ENCODE measurements at regions not wholly inside any gene's neighbourhood (a gene's known extent, or its start where the extent isn't known, plus 50 kb on each side); places are given as distances from the start of the nearest gene placed in this dataset.

DNA sequence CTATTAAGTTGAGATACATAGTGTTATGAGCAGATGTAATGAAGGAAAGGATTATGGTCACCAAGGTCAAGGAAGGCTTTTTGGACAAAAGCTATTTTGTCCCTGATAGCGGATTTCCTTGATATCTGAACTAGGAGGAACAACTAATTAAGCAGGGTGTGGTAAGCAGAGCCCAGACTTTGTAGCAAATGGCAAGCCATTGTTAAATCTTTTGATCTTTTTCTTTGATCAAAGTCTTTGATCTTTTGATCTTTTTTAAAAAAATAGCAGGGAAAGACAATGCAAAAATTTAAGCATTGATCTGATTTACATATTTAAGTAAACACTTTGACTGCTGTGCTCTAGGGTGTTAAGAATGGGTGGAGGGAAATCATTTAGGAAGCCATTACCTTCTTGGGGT, 1242.0 kb downstream of the MAT2B start:
- DNase-seq, result no peak

GRCh38 chr5:164748861-164749260, 1243.4 kb downstream of the MAT2B start:
- no peak for DNase-seq

- DNase-seq, result no peak
Observed at GRCh38 chr5:164753434-164753833, 1248.0 kb downstream of the MAT2B start.

GRCh38 chr5:164763206-164763605, 1257.8 kb downstream of the MAT2B start:
- no peak for DNase-seq

- no peak for DNase-seq
Observed at GRCh38 chr5:164772122-164772521, 1266.7 kb downstream of the MAT2B start.

GRCh38 chr5:164784230-164784629, 1278.8 kb downstream of the MAT2B start:
- no peak for DNase-seq

DNA sequence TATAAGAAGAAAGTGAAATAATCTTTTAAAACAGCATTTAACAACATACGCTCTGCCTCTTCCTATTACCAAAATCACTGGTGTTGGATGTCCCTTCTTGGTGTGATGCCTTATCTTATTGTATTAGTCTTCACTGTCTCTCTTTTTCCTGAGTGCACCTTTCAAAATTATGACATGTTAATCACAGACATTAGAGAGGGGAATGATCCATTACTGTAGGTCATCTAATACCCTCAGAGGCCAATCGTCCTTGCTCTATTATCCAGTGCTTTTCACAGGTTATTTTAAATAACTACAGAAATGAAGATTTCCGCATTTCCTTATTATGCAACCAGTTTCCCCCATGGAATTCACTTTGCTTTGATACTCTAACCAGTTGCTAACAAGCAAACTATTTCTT, 1292.7 kb downstream of the MAT2B start:
- no peak for DNase-seq

DNA sequence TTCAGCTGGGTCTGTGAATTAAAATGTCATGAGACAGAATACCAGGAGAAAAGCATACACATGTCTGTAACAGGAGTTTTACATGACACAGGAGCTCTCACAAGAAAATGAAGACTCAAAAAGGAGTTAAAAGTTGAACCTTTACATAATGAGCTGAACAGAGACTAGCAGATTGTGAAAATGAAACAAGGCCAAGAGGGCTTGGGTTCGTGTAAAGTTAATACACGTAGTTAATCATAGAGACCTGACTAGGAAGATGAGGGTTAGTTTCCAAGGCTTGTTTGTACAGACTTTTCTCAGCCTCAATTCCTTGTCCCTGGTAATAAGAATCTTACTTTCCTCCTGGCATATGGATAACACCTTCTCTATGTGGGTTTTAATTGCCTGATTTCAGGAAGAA, 1294.0 kb downstream of the MAT2B start:
- no peak for DNase-seq

DNA sequence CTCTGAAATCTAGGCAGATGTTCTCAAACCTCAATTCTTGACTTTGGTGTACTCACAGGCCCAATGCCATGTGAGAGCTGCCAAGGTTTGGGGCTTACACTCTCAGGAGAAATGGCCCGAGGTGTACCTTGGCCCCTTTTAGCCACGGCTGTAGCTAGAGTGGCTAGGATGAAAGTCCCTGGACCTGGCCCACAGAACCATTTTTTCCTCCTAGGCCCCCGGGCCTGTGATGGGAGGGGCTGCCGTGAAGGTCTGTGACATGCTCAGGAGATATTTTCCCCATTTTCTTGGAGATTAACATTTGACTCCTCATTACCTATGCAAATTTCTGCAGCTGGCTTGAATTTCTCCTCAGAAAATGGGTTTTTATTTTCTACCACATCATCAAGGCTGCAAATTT, 1296.5 kb downstream of the MAT2B start:
- no peak for DNase-seq

DNA sequence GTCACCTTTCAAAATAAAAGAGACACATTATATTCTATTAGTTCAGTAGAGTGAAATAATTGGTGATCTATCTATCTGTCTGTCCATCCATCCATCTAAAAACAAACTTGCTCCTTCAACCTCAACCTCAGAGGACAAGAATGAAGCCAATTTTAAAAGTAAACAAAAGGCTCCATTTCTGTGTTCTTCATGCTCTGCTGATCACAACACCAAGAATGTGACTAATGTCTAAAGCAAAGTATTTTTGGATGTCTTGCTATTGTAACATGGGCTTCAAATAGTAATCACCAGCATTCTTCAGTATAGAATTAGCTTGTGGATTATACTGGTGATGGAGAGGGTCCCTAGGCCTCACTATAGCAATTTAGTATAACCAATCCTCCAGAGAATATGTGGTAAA, 1304.4 kb downstream of the MAT2B start:
- no peak for DNase-seq

GRCh38 chr5:164818445-164818844, 1313.0 kb downstream of the MAT2B start:
- DNase-seq, result no peak

DNA sequence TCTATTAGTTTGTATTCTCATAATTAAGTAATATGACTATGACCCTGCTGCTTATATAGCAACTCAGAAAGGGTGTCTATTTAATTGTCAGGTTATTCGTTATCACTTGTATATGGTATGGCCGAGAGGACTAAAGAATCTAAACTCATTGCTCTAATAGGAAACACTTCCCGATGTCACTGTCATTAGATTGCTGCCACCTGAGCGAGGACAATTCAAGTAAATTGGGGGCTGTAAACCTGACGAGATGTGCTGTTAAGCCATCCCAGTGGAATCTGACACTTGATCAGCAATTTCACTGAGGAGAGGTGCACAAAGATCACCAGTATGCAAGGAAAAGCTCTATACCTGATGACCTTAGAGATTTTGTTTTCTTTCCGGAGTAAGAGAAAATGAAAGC, 1319.3 kb downstream of the MAT2B start:
- no peak for DNase-seq

- DNase-seq, result no peak
Observed at GRCh38 chr5:164832516-164832915, 1327.1 kb downstream of the MAT2B start.

DNA sequence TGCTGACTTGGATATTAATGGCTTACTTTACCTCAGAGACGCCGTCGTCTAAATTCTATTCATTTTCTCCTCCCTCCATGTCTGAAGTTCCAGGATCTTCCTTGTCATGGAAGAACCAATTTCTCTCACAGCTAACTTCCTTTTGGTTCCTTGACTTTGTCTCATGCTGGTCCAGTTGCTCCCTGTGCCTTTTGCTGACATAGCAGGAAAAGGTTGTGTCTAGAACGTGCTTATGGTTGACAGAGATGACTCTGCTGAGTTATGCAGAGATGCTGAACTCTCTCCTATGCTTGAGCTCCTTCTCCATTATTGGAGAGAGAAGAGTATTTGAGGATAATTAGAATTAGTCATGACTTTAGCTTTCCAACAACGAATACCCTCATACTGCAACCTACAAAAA, 1338.9 kb downstream of the MAT2B start:
- DNase-seq, result no peak

DNA sequence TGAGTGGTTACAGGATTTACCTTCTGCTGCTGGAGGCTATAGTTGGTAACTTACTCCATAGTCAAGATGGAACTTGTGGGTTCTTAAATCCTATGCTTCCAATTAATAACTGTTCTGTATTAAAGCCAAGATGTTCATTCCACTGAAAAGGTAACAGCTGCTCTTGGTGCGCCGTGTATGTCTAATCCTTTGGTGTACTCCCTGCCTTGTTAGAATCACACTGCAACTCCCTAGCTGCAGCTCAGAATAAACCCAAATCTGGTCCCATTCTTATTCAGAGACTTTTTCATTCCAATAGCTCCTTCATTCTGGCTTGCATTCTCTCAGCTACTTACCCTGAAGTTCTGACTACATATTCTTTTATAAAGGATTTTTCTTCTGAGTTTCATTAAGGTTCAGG, 1355.5 kb downstream of the MAT2B start:
- DNase-seq, result no peak

DNA sequence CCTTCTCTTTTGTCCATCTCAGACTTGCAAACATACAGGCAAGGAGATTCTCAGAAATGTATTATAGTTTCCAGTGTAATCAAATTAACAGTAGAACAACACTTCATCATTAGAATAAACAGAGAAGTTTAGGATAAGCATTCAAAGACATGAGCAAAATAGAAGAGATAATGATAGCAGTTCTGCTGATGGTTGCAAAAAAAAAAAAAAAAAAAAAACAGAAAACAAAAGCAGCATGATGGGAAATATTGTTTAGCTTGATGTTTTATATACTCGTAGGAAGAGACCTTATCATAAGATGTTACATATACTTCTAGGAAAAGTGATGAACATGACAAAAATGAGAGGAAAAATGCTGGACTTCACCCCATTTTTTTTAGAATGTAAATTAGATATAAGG, 1356.2 kb downstream of the MAT2B start:
- no peak for DNase-seq

DNA sequence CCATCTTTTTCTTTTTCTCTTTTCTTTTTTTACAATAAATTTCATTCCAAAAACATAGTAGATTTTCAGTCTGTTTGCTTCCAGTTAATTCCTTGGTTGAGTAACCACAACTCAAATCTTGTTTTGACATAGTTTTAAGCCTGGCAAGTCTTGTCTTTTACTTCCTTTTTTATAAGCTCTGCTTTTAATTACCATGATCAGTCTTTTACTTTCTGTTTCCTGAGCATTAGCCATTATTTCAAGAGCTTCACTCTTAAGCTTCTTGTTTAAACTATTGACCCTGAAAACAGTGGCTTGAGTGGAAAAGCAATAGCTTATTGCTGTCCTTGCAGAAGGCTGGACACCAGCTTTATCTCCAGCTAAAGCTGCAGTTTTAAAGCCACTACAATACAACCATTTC, 1363.3 kb downstream of the MAT2B start:
- DNase-seq, result no peak

DNA sequence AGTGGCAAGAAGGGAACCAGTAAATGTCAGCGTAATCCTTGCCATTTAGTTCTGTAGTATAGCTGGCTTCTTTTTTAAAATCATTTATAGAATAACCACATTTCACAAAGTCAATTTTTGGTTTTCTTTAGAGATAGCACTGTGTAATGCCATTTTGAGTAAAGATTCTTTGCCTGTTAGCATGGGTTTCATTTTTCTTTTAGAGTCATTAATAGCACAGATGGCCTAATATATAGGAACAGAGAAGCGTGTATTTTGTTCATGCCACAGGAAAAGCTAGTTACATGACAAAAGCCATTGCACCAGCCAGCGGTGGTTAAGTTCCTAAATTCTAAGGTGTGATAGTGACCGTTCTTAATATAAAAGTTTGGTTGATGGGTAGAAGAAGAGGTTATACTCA, 1363.9 kb downstream of the MAT2B start:
- DNase-seq, result no peak

DNA sequence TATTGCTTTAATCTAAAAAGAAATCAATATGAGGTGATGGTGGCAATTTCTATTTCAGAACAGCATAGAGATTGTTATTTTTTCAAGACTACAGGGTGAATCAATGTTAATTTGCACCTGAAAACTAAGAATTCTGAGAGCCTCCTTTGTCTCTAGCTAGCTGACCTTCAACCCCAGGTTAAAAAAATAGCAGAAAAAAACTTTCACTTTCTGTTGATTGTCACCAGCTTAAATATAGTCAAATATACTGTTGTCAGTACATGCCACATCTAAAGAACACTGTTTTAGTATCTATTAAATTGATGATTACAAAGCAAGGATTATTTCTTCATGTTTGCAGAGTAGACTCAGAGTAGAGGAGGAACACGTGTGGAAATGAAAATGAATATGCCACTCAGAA, 1371.4 kb downstream of the MAT2B start:
- no peak for DNase-seq

- DNase-seq, result no peak
Observed at GRCh38 chr5:164881442-164881841, 1376.0 kb downstream of the MAT2B start.

DNA sequence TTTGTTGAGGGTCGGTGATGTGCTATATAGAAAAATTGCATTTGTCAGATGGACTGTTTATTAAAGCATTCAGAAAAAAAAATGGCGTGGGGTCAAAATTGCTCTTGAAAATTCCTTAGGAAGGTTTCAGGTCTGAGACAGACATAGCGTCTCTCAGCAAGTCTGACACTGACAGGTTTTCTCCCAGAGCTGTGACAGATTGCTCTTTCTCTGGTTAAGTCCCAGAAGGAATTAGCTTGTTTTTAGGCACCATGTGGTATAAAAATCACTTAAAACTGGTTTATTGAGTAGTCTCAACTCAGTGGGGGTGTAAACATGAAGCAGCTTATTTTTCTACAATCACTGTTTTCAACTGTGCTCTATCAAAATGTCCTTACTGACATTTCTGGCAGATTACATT, 1379.8 kb downstream of the MAT2B start:
- DNase-seq, result no peak

GRCh38 chr5:164893071-164893470, 1387.7 kb downstream of the MAT2B start:
- no peak for DNase-seq

GRCh38 chr5:164898705-164899104, 1393.3 kb downstream of the MAT2B start:
- no peak for DNase-seq

- no peak for DNase-seq
Observed at GRCh38 chr5:164909673-164910072, 1404.3 kb downstream of the MAT2B start.

GRCh38 chr5:164921722-164922121, 1416.3 kb downstream of the MAT2B start:
- DNase-seq, result no peak

DNA sequence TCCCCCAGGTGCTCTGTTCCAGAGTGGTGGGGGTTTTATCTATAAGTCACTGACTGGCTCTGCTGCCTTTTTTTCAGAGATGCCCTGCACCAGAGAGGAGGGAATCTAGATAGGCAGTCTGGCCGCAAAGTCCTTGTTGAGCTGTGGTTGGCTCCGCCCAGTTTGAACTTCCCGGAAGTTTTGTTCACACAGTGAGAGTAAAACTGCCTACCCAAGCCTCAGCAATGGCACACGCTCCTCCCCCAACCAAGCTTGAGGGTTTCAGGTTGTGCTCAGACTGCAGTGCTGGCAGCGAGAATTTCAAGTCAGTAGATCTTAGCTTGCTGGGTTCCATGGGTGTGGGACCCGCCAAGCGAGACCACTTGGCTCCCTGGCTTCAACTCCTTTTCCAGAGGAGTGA, 1428.6 kb downstream of the MAT2B start:
- no peak for DNase-seq

Data from activated gamma-delta T cell treated with Interleukin-2 at 50 U/mL for 16 hours (primary cell).